Epithelial cell of proximal tubule (primary cell): ENCODE measurements at regions not wholly inside any gene's neighbourhood (a gene's known extent, or its start where the extent isn't known, plus 50 kb on each side); places are given as distances from the start of the nearest gene placed in this dataset.

ENCODE experiments used
- DNase-seq: peaks from one replicate; pipeline ENCODE4 v3.0.0-alpha.2; 2011; ENCODE audit warnings: low read depth
- H3K4me3 ChIP-seq: 2 replicates; pipeline ENCODE4 v1.5.1; 2011; ENCODE audit warnings: low read depth, mild to moderate bottlenecking, low read length
- TF ChIP-seq, protein P1 (sequence below): conservative IDR thresholded peaks from 2 replicates; pipeline ENCODE4 v1.5.1; 2012; ENCODE audit warnings: low read depth, mild to moderate bottlenecking, low read length

DNA sequence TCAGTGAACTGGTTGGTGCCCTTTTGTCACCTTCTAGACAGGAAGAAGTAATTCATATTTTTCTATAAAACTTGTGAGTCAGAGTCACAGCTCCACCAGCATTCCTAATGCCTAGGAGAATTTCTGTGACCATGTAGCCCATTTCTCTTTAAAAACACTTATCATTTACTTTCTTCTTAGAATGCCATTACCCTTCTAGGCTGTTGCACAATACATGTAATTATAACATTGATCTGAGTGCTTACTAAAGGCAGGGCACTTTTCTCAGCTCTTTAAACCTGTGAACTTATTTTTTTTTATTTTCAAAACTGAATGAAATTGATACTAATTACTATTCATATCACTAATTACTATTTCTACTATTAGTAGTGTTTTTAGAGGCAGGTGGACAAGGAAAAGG lies 373.7 kb downstream of the TLE4 start:
- H3K4me3 ChIP-seq = no peak overlapping the region
- TF ChIP-seq, protein P1, sequence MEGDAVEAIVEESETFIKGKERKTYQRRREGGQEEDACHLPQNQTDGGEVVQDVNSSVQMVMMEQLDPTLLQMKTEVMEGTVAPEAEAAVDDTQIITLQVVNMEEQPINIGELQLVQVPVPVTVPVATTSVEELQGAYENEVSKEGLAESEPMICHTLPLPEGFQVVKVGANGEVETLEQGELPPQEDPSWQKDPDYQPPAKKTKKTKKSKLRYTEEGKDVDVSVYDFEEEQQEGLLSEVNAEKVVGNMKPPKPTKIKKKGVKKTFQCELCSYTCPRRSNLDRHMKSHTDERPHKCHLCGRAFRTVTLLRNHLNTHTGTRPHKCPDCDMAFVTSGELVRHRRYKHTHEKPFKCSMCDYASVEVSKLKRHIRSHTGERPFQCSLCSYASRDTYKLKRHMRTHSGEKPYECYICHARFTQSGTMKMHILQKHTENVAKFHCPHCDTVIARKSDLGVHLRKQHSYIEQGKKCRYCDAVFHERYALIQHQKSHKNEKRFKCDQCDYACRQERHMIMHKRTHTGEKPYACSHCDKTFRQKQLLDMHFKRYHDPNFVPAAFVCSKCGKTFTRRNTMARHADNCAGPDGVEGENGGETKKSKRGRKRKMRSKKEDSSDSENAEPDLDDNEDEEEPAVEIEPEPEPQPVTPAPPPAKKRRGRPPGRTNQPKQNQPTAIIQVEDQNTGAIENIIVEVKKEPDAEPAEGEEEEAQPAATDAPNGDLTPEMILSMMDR = no peak

DNA sequence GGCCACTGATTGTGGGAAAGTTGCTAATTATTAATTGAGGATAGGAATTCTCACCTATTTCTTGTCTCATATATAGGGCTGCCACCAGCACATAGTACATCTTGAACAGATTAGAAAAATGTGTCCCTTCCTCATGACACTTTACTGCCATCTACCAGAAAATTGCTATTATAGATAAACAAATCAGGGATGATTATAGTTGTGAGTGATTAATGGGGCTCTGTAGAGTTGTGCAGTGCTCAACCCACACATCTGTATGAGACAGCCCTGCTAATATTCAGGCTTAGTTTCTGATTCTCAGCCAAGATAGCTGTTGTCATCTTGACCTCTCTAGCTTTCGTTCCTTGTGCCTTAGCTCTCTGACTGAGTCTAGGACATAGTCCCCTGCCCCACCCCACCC lies 373.3 kb downstream of the TLE4 start:
- TF ChIP-seq, protein P1 = no peak
- DNase-seq = no peak
- no peak overlapping the region for H3K4me3 ChIP-seq

More for the DNA sequence above, 373.7 kb downstream of the TLE4 start:
- DNase-seq = no peak

DNA sequence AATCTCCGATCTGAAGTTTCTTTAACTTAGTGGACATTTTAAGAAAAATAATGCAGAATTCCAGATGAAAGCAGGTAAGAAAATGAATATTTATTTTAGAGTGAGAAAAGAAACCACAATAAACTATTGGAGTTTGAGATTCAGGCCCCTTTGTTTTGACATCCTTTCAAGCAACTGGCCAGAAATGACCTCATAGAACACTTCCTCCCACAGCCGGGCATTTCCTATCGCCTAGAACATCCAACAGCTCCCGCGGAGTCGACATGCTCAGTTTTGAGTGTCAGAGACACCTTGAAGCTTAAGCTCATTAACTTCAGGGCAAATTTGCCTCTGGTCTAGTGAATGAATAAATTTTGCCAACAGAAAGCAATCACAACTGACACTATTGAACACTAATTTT lies 369.2 kb downstream of the TLE4 start:
- no peak for DNase-seq
- TF ChIP-seq, protein P1 = no peak
- H3K4me3 ChIP-seq = no peak overlapping the region

DNA sequence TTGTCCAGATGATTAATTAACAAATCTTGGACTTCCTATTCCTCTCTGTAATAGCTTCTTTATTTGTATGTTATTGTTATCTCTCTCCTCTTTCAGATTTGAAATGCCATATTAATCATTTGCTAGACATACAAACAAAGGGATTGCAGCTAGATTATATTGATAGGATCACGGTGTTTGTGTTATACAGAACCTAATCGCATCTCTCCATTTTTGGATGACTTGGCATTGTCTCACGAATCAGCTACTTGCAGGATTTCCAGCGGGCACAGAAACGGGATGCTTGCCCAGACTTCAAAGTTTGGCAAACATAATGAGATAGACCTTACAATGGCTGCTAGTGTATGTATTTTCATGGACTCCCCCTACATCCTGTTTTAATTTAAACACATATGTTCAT lies 368.1 kb downstream of the TLE4 start:
- no peak for DNase-seq
- TF ChIP-seq, protein P1 = no peak
- H3K4me3 ChIP-seq = no peak overlapping the region

DNA sequence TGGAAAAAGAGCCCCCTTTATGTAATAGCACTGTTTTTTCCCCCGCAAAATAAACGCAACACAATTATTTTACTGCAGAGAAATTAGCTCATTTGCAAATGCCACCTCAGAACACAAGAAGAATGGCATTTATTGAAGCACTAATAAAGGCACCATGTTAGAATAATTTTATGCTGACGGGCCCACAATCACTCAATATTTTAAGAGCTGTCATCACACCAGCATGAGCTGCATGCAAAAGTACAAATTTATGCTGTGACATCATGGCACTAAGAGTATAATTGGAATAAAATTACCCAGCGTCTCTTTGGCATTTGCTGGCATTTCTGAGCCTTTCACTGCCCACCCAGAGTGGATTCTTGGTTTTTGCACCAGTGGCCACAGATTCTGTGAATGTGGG lies 364.6 kb downstream of the TLE4 start:
- no peak overlapping the region for H3K4me3 ChIP-seq
- TF ChIP-seq, protein P1 = no peak
- DNase-seq = no peak

DNA sequence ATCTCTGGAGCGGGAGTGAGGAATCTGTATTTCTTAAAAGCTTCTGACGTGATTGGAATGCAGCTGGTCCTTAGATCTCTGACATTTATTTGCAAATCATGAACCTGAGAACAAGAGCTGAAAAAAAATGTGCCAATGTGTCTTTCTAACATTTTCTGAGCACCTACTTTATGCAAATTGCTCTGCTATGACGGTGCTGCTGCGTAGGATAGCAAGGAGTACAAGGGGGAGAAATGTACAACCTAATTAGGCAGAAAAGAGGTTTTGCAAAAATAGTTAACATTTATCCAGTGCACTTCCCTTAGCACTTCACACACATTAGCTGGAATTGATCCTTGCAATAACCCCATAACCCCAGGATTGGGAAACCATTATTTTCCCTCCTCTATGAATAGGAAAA lies 357.5 kb downstream of the TLE4 start:
- TF ChIP-seq, protein P1 = no peak
- H3K4me3 ChIP-seq = no peak overlapping the region
- no peak for DNase-seq

DNA sequence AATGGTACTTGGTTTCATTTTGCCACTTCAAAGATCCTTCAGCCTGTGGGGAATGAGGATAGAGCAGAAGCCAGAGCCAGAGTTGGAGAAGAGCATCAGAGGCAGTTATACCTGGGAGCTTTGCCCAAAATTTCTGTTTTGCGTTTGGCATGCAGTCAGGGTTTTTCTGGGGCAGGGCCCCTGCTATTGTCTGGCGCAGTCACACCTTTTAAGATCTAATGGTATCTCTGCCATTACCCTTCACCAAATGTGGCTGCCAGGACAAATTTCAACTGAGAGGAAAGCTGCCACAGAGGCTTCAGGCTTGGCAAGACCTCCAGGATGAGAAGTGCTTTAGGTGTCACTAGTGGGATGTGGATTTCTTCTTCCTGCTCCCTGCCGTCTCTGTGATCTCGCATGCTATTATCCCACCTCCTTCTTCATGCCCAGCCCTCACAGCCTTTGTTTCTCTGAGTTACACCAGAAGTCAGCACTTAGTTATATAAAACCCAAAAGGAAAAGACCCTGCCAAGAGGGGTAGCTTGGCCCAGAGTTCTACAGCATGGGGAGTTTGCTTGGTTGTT lies 357.0 kb downstream of the TLE4 start:
- TF ChIP-seq, protein P1 = no peak

More for the DNA sequence above, 357.0 kb downstream of the TLE4 start:
- H3K4me3 ChIP-seq = no peak overlapping the region
- no peak for DNase-seq
